Eye (tissue), 1 donor: ENCODE measurements at regions not wholly inside any gene's neighbourhood (a gene's known extent, or its start where the extent isn't known, plus 50 kb on each side); places are given as distances from the start of the nearest gene placed in this dataset.
"Not testable (repeated sequence)": the region's sequence is repeated elsewhere in the genome, so short reads cannot be mapped to it uniquely, and the experiment has no call there.

Source experiments
- DNase-seq: peaks from one replicate; pipeline ENCODE4 v3.0.0-alpha.2; 2015

DNA sequence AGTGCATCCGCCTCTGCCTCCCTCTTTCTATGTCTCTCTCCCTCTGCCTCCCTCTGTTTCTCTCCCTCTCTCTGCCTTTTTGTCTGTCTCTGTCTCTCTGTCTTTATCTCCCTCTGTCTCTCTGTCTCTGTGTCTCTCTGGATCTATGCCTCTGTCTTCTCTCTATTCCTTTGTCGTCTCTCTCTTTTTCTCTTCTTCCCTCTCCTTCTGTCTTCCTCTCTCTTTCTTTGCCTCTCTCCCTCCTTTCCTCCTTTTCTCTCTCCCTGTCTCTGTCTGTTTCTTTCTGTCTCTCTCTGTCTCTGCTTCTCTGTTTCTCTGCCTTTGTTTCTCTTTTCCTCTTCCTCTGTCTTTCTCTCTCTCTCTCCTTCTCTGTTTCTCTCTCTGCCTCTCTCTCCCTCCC lies 678.8 kb upstream of the NRP1 start:
- DNase-seq, result no peak

DNA sequence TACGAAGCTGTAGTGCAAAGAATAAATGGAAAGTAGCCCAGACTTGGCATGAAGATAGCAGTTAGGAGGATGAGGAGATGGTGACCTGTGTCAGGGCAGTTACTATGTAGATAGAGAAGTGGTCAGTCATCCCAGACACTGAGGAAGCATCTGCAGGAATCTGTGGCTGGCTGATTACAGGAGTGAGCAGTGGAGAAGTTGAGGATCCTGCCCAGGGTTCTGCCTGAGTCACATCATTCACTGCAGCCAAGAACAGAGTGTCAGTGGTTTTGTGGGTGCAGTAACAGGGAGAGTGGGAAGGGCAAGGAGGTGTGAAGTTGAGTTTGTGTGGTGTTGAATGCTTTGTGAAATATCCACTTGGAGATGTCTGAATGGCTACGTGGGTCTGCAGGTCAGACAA lies 676.4 kb upstream of the NRP1 start:
- DNase-seq, result no peak

DNA sequence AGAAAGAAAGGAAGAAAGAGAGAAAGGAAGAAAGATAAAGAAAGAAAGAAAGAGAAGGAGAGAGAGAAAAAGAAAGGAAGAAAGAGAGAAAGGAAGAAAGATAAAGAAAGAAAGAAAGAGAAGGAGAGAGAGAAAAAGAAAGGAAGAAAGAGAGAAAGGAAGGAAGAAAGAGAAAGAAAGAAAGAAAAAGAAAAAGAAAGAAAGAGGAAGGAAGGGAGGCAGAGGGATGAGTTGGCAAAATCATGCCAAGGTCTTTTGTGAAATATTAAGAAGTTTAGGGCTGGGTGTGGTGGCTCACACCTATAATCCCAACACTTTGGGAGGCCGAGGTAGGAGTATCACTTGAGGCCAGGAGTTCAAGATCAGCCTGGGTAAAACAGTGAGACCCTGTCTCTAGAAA lies 675.8 kb upstream of the NRP1 start:
- not testable (repeated sequence) for DNase-seq

DNA sequence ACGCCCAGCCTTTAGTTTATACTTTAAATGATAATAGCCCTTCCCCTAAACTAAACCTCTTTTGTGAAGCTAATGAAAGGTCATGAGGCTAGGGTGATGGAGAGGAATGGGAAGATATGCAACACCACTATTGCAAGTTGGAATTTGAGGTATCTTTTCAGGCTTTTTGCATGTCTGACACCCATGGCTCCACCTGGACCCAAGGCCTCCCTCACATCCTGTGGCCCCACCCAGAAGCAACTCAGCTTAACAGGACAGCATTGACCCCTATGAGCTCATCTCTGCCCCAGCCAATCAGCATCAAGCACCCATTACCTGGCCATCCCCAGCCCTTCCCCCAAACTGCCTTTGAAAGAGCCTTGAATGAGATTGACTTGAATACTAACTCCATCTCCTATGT lies 674.2 kb upstream of the NRP1 start:
- no peak for DNase-seq

GRCh38 chr10:34006471-34006870 lies 672.0 kb upstream of the NRP1 start:
- DNase-seq, result no peak

DNA sequence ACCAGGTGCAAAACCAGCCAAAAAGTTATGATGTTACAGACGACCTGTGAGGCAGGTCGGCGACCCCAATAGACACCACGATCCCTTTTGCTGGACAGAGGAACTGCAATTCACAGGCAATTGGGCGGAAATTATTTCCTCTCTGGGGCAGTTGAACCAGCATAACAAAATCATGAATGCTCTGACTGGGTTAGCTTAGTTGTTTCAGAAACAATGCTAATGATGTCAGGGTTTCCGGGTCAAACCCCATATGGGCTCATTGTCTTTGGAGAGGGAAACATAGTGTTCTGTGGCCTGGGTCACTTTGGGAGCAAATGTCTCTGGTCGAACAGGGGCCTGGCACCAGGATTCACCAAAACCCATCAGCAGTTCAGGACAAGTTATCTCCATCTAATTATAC lies 669.1 kb upstream of the NRP1 start:
- peak; percentile 77 for DNase-seq

GRCh38 chr10:34002896-34003295 lies 668.4 kb upstream of the NRP1 start:
- no peak for DNase-seq

DNA sequence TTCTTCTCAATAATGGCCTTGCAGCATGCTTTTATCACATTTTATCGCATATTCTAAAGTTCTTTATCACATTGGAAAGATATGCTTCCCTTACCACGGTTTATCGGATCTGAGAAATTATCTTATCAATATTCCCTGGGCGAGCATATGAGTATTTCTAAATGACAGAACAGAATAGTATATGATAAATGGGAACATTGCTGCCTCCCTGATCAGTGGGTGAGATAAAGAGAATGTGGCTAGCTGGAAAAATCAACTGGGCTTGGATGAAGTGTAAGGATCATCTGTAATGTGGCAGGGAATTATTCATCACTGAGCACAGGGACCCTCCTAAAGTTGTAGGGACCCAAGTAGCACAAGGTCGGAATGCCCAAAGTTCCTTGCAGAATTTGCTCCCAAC lies 667.4 kb upstream of the NRP1 start:
- no peak for DNase-seq

GRCh38 chr10:34001087-34001580 lies 666.7 kb upstream of the NRP1 start:
- no peak for DNase-seq

DNA sequence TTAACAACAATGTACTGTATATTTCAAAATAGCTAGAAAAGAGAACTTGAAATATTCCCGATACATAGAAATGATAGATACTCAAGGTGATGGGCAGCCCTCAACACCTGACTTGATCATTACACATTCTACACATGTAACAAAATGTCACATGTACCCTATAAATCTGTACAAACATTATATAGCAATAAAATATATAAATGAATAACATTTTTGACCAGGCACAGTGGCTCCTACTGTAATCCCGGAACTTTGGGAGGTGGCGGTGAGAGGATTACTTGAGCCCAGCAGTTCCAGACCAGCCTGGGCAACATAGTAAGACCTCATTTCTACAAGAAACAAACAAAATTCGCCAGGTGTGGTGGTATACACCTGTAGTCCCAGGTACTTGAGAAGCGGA lies 659.5 kb upstream of the NRP1 start:
- no peak for DNase-seq

DNA sequence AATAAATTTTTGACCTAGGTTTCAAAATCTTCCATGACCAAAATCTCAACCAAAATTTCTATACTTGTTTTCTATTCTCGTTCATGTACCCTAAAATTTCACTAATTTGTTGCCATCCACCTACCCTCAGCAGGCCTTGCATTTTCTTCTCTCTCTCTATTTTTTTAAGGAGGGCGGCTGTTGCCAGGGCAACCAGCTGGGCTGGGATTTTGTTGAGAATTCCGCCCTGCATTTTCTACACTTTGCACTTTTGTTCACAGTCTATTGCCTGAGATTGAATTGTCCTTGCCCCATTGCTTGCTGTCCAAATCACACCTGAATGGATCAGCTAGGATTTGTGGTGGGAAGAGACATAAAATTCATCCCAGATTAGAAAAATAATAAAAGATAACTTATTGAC lies 657.5 kb upstream of the NRP1 start:
- DNase-seq, result no peak

DNA sequence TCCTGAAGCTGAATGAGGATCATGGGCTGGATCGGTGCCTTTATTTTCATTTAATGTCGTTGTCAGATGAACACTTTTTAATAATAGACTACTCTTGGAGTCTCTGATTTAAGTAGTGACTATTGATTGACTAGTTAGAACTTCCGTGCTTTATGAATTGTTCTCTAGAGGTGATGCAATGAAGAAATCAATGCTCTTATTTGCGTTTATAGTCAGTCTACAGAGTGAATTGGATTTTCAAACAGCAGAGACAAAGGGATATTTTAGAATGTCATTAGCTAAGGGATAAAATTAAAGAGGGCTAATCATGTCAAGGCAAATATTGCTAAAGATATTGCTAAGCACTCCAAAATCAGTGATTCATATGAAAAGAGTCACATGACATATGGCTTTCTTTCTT lies 652.0 kb upstream of the NRP1 start:
- no peak for DNase-seq

DNA sequence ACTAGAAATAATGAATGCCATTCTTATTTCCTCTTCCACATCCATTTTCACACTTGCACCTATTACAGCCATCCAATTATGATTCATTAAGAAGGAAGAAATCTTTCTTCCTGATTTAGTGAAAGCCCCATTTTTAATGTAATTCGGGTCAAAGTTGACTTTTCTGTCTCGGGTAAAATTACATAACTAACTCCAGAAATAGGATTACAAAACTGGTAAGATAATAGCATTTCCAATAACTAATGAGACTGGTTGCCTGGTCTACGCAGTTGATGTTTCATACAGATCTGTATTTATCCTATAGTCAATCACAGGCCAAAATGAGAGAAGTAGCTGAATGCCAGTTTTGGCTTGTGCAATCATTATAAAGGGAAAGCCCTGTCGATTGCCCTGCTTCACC lies 651.5 kb upstream of the NRP1 start:
- no peak for DNase-seq

GRCh38 chr10:33982995-33983394 lies 648.5 kb upstream of the NRP1 start:
- DNase-seq, result no peak

DNA sequence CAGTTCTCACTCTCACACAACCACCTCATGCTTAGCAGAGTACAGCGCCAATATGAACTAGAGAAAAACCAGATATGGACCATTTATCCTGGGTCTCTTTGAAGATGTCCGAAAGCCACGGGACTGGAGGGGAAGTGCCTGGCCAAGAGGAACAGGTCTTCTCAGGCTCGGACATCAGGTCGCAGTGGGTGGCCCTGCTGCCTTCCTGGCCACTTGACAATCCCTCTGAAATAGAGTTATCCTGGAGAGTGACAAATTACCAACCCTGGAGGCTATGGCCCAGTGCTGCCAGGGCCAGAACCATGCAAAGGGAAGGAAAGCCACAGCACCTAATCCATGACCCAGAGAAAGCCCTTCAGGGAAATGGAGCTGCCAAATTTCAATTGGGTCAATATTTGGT lies 646.8 kb upstream of the NRP1 start:
- DNase-seq, result no peak

GRCh38 chr10:33979195-33979594 lies 644.7 kb upstream of the NRP1 start:
- DNase-seq, result no peak

DNA sequence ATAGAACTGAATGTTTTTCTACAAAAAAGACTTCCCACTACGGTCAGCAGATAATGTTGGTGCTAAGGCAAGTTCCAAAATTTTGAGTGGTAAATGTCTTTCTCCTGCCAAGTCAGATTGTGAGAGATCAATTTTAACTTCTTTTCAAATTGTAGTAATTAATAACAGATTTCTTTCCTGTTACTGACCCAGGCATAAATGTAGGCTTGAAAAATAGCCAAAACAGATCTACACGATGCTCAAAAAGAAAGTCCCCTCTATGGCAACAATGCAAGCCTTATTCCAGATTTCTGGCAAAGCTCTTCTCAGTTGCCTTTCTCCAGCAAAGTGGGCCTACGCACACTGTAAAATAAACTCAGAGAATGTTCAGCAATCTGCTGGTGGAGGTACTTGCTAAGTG lies 641.0 kb upstream of the NRP1 start:
- DNase-seq, result peak; percentile 18

DNA sequence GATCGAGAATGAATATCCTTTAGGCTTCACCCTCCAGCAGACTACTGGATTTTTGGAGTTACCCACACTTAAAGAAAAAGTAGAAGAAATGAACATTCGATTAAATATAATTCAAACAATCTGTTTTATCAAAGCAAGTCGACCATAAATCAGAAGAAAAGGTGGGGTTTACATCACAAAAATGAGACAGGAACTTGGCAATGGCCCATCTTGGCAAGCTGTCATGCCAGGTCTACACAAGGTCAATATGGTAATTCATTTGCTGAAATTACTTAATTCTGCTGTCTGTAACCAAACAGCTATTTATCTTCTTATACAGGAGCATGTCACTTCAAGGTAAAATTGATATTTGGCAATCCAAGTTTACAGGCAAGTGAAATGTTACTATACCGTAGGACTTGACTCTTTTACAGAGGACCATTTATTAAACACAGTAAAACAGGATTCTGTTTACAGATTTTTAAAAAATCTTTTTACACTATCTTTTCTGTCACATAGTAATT lies 640.6 kb upstream of the NRP1 start:
- DNase-seq, result no peak

- no peak for DNase-seq
Observed at GRCh38 chr10:33968983-33969382, 634.5 kb upstream of the NRP1 start.

DNA sequence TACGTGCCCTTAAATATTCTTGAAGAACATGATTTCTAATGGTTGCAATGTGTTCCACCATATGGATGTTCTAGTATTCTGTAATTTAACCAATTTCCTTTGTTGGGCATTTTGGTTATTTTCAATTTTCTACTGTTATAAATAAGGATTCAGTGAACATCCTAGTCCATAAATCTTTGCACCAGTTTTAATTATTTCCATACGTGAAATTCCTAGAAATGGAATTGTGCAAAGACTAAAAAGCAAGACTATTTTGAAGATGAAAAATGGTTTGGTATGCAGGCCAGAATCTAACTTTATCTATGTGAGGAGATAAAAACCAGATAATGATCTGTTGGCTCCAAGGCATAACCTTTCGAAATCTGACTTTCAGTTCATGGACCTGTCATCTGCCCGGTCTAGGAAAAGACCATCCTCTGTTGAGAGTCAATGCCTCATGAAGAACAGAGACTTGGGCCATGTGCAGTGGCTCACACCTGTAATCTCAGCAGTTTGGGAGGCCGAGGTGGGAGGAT lies 633.2 kb upstream of the NRP1 start:
- no peak for DNase-seq

- no peak for DNase-seq
Observed at GRCh38 chr10:33966946-33967345, 632.5 kb upstream of the NRP1 start.

DNA sequence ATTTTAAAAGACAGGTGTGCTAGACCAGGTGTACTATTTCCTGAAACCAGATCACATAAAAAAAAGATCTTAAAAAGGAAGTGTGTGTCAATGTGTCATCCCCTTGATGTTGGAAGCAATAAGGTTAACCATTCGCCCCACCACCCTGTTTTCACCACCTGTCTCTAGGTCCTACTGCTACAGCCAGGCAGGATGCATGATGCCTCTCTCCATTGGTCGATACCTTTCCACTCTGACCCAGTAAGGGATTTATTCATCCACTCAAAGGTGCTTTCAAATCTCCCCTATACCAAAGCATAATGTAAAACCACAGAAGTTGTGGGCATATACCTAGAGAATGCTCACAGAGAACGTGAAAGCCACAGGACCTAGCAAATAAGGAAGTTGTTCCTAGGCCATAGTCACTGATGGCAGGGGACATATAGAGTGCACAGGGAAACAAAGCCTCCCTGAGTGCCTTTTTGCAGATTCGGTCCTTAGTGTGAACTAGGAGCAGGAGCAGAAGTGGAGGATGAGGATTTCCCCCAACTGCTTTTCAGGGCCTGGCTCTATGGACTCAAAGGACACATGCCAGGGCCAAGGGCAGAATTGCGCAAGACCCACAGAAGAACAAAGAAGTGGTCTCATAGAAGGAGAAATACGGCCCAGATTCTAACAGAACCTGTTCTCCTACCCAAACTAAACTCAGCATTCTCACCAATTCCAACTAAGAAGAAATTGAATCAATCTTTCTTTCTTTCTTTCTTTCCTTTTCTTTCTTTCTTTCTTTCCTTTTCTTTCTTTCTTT lies 631.5 kb upstream of the NRP1 start:
- no peak for DNase-seq

GRCh38 chr10:33963729-33964128 lies 629.3 kb upstream of the NRP1 start:
- DNase-seq, result peak; percentile 20

GRCh38 chr10:33956322-33956721 lies 621.9 kb upstream of the NRP1 start:
- DNase-seq, result not testable (repeated sequence)

DNA sequence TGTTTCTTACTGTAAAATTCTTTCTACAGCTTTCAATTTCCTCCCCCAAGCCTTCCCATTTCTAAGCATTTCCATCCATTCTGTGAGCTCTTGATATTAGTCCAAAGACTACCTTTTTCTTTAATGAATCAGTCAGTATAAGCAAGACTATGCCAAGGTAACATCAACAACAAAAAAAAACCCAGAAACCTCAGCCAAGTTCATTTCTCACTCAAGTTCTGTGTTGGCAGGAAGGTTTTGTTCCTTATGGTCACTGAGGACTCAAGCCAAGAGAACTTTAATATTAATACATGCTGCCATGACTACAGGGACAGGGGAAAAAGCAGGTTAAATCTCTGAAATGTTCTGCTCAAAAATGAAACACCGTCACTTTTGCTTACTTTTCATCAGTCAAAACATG lies 621.2 kb upstream of the NRP1 start:
- DNase-seq, result no peak
